AG04450 (cell line): ENCODE measurements at regions not wholly inside any gene's neighbourhood (a gene's known extent, or its start where the extent isn't known, plus 50 kb on each side); places are given as distances from the start of the nearest gene placed in this dataset.

Source experiments
- CTCF ChIA-PET: fragments of 300-600, 350-600 bp; formaldehyde crosslinking; extraction: SDS; loops from one replicate; lab custom pipeline; 2022; ENCODE audit warnings: antibody characterized with exemption, inconsistent platforms; lab: Charles Lee
- POLR2A ChIA-PET: fragments of 350-600 bp; formaldehyde crosslinking; extraction: SDS; loops from one replicate; lab custom pipeline; 2021; ENCODE audit warnings: antibody characterized with exemption, inconsistent platforms; lab: Yijun Ruan, JAX
- DNase-seq: peaks from one replicate; pipeline ENCODE4 v3.0.0-alpha.2; 2011; ENCODE audit warnings: low read depth, low spot score
- H3K27ac ChIP-seq: one replicate; pipeline ENCODE4 v1.5.1; 2012; ENCODE audit warnings: low read depth, low read length, control low read depth
- H3K27me3 ChIP-seq: one replicate; pipeline ENCODE4 v1.6.0; 2012; ENCODE audit warnings: low read length; ENCODE audit not compliant: control insufficient read depth, insufficient read depth
- H3K4me3 ChIP-seq: 2 replicates; pipeline ENCODE4 v1.5.1; 2011; ENCODE audit warnings: mild to moderate bottlenecking, low read depth, low read length, control low read depth
- H3K9me3 ChIP-seq: 2 replicates; pipeline ENCODE4 v1.5.1; 2012; ENCODE audit warnings: low read length; ENCODE audit not compliant: control insufficient read depth, insufficient read depth
- TF ChIP-seq, protein P1 (sequence below): IDR thresholded peaks from 2 replicates; pipeline ENCODE4 v1.5.1; 2011; ENCODE audit warnings: low read depth, low read length, control low read depth, inconsistent platforms

DNA sequence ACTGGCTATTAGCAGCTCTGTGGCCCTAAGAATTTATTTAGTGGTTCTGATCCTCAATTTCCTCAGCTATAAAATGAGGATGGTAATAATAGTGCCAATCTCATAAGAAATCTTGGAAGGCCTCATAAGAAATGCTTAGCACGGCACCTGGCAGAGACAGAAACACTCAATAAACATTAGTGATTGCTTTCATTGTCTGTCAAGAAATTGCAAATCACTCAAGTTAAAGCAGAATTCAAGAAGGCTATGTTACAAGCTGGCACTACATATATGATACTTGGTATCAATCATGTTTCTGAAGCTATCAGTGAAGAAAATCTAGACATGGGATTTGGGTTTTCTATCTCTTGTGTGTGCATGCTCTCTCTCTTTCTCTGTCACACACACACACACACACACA is 267.7 kb upstream of the KCNIP4 start:
- DNase-seq, result no peak
- H3K27ac ChIP-seq, result no peak overlapping the region
- H3K9me3 ChIP-seq, result no peaks in the 10 kb centered on the region
- peaks cover 2% of the 10 kb centered on the region for H3K27me3 ChIP-seq
- ChIA-PET CTCF (no interaction called here), POLR2A (no interaction called here)
- TF ChIP-seq, protein P1, sequence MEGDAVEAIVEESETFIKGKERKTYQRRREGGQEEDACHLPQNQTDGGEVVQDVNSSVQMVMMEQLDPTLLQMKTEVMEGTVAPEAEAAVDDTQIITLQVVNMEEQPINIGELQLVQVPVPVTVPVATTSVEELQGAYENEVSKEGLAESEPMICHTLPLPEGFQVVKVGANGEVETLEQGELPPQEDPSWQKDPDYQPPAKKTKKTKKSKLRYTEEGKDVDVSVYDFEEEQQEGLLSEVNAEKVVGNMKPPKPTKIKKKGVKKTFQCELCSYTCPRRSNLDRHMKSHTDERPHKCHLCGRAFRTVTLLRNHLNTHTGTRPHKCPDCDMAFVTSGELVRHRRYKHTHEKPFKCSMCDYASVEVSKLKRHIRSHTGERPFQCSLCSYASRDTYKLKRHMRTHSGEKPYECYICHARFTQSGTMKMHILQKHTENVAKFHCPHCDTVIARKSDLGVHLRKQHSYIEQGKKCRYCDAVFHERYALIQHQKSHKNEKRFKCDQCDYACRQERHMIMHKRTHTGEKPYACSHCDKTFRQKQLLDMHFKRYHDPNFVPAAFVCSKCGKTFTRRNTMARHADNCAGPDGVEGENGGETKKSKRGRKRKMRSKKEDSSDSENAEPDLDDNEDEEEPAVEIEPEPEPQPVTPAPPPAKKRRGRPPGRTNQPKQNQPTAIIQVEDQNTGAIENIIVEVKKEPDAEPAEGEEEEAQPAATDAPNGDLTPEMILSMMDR, result no peak
- no peak overlapping the region for H3K4me3 ChIP-seq

DNA sequence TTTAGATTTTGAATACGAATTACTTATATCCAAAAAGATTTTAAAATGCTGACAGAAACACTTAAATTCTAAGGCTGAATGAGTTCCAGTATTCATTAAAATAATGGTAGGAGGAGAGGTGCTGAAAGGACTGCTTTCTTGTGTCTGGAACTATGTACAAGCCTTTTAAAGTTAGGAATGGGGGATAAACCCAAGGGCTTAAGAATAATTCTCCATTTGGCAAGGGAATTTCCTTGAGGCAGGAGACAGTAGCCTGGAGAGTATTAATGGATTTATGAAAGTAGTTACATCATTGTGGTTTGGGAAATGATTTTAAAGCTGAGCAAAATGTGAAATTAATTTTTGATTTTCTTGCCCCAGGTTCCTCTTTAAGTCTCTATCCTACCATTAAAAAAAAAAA is 266.5 kb upstream of the KCNIP4 start:
- no peaks in the 10 kb centered on the region for H3K9me3 ChIP-seq
- H3K4me3 ChIP-seq, result no peak overlapping the region
- TF ChIP-seq, protein P1, result no peak
- no peak for DNase-seq
- CTCF ChIA-PET, result no interaction called here
- no peak overlapping the region for H3K27ac ChIP-seq
- POLR2A ChIA-PET, result no interaction called here
- H3K27me3 ChIP-seq, result peaks cover 2% of the 10 kb centered on the region

DNA sequence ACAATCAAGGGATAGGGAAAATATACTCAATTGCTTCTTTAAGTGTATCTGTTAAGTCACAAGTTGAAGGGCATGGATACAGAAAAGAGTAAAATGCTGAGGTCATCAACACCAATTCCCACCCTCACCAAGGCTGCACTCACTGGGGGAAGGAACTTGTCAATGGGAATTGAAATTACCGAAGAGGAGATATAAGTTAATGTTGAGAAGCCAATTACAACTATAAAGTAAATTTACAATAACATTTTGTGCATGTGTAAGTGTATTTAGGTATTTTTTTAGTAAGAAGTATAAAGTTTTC is 255.1 kb upstream of the KCNIP4 start:
- Histone ChIP-seq H3K9me3 (no peaks in the 10 kb centered on the region), H3K27me3 (no peaks in the 10 kb centered on the region), H3K27ac (no peak overlapping the region), H3K4me3 (no peak overlapping the region)
- CTCF ChIA-PET, result no interaction called here
- TF ChIP-seq, protein P1, result no peak
- DNase-seq, result no peak
- POLR2A ChIA-PET, result no interaction called here

DNA sequence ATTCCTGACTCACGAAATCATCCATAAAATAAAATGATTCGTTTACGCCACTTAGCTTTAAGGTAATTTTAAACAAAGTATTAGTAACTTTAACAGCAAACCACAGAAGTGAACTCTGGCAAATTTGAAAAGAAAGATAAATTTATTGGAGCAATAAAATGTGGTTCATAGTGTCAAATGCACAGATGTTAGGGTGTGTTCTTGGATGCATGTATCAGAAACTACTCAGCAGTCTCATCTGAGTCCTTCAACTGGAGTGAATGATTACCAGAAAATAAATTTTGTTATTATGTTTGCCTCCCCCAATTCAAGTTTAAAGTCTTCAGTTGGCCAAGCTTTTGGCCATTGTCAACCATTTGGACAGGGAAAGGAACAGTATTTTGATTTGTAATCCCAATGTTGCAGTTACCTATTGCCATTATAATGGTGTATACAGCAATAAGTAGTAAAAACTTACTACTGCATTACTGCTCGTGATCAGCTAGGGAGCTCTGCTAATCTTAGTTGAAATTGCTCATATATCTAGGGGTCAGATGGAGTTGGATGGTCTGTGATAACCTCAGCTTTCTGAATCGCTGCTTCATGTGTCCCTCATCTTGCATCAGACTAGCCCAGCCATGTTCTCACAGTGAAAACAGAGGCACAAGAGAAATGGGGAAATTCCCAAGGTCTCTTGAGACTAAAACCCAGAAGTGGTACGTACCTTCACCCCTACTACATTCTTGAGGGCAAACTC is 254.6 kb upstream of the KCNIP4 start:
- ChIA-PET POLR2A (no interaction called here), CTCF (no interaction called here)
- no peak overlapping the region for H3K27ac ChIP-seq
- H3K9me3 ChIP-seq, result no peaks in the 10 kb centered on the region
- TF ChIP-seq, protein P1, result no peak
- no peak overlapping the region for H3K4me3 ChIP-seq
- DNase-seq, result no peak
- H3K27me3 ChIP-seq, result no peaks in the 10 kb centered on the region

DNA sequence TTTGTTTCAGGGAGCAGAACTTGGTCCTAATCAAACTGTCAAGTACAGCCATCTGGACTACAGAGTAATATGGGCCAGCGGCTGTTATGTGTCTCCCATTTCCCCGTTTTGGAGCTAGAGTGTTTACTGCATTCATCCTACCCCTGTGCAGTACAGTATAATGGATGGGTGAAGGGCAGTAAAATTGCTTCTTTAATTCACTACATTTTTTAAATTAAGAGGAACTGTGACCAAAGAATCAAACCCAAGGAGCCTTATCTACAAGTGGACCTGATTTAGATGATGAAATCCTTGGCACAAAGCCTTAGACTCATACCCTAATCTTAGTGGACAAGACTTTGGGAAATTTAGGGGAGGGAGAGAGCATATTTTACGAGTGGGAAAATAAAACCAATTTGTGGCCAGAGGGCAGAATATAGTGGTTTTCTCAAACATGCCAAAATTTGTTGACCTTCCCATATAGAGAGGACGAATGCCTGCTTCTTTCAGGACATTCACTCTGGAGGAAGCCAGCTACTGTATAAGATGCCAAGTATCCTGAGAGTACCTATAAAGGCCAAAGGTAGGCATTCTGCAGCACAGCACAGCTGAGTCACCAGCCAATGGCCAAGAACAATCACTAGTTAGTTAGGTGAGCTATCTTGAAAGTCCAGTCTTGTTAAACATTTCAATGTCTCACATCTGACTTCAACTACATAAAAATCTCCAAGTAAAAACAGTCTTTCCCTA is 253.8 kb upstream of the KCNIP4 start:
- TF ChIP-seq, protein P1, result no peak
- Histone ChIP-seq H3K4me3 (no peak overlapping the region), H3K9me3 (no peaks in the 10 kb centered on the region), H3K27me3 (no peaks in the 10 kb centered on the region), H3K27ac (no peak overlapping the region)
- POLR2A ChIA-PET, result no interaction called here
- no peak for DNase-seq
- CTCF ChIA-PET, result no interaction called here
